GM23248 (cell line): ENCODE measurements at regions not wholly inside any gene's neighbourhood (a gene's known extent, or its start where the extent isn't known, plus 50 kb on each side); places are given as distances from the start of the nearest gene placed in this dataset.

Source experiments
- EZH2 ChIP-seq: fragments of 200-600 bp; sonication (generic); IDR thresholded peaks from 2 replicates; pipeline ENCODE4 v1.6.1; 2018; ENCODE audit warnings: antibody characterized with exemption, mild to moderate bottlenecking; ENCODE audit not compliant: insufficient read depth, poor library complexity, severe bottlenecking
- EZH2phosphoT487 ChIP-seq: fragments of 200-600 bp; sonication (generic); IDR thresholded peaks from 2 replicates; pipeline ENCODE4 v1.6.1; 2018; ENCODE audit warnings: antibody characterized with exemption, moderate library complexity, mild to moderate bottlenecking, low read depth; ENCODE audit not compliant: insufficient read depth

GRCh38 chr18:24979235-24979634 is 372.7 kb downstream of the ZNF521 start:
- no peak for TF ChIP-seq EZH2
- no peak for TF ChIP-seq EZH2phosphoT487
